Pancreas (tissue), 10 donors: ENCODE measurements at regions not wholly inside any gene's neighbourhood (a gene's known extent, or its start where the extent isn't known, plus 50 kb on each side); places are given as distances from the start of the nearest gene placed in this dataset.

Experiments used
- ATAC-seq, 4 donors: fragments of 200-7000 bp; cut with Tn5 transposase; one replicate each; pipeline versions ENCODE4 v1.8.0 to v1.9.1; 2020; ENCODE audit warnings: mild to moderate bottlenecking in 4 of 4, moderate library complexity in 4 of 4
- DNase-seq, 6 donors: peaks; one replicate each; pipeline ENCODE4 v3.0.0-alpha.2; 2020
- FAIRE-seq: peaks from 2 replicates; lab custom pipeline; 2012; peaks lifted over from hg19 to GRCh38; lab: Jason Lieb, UNC
- H3K27ac ChIP-seq, 4 donors: fragments of 200-600 bp; sonication (generic); 1 replicate in 3 of 4; 2 replicates in 1 of 4; pipeline versions ENCODE4 v1.5.0 to v1.8.0; 2020
- H3K27me3 ChIP-seq, 4 donors: fragments of 200-600 bp; one replicate each; pipeline ENCODE4 v1.8.0; 2021
- H3K36me3 ChIP-seq, 3 donors: fragments of 200-600 bp; sonication (generic) in 1 of 3; one replicate each; pipeline versions ENCODE4 v1.5.0 to v1.8.0; 2020 to 2021
- H3K4me1 ChIP-seq, 3 donors: fragments of 200-600 bp; one replicate each; pipeline ENCODE4 v1.8.0; 2021
- H3K4me3 ChIP-seq, 4 donors: fragments of 200-600 bp; sonication (generic) in 2 of 4; one replicate each; pipeline versions ENCODE4 v1.5.0 to v1.8.0; 2020 to 2021
- H3K9me3 ChIP-seq, 4 donors: fragments of 200-600 bp; one replicate each; pipeline ENCODE4 v1.8.0; 2021
- CTCF ChIP-seq, 4 donors: fragments of 200-600 bp; sonication (generic) in 3 of 4; IDR thresholded peaks; one replicate each; pipeline versions ENCODE4 v1.5.0 to v1.8.0; 2021; ENCODE audit warnings: antibody characterized with exemption in 4 of 4
- WGBS, 2 donors: extraction: QIAGEN DNeasy Blood & Tissue Kit; methylation state at CpG; one replicate each; pipeline ENCODE4 v1.1.7; 2013; 5-methylcytosine and 5-hydroxymethylcytosine counted together
- intact Hi-C, 3 donors: fragments of 100-400 bp; cut with DNase I; formaldehyde crosslinking; loops; one replicate each; pipeline versions ENCODE4 v1.11.1 to v1.14.2; 2022
- donor health status: healthy with polysubstance abuse.
- donor health status: DM: no; HTN: no; CAD: no; lungs with moderate emphysema.
- donor health status: DM: no; HTN: no; CAD: no.
- donor health status: control.
- donor health status: control.
- donor health status: Bipolar disorder and iron deficiency.
- donor health status: DM: yes; HTN: yes; CAD: no.
- donor health status: DM: no; HTN: no; CAD: no.
- donor health status: DM: no; HTN: no; CAD: no.
- donor health status: DM: yes; HTN: yes; CAD: no.

- no peak for TF ChIP-seq CTCF (IDR thresholded peaks at IDR 0.05)
- no peaks in the 10 kb centered on the region for H3K36me3 ChIP-seq
- H3K4me1 ChIP-seq, result peaks cover 0 to 6% (median 0%) of the 10 kb centered on the region in 3 donors
- DNase-seq (peak in 4 of 6 donors; percentile 45 to 84 (median 62)), ATAC-seq (peak; percentile 93 to 98 (median 95)), FAIRE-seq (no peak)
- no peak overlapping the region for H3K27ac ChIP-seq
- H3K27me3 ChIP-seq, result no peaks in the 10 kb centered on the region
- intact Hi-C loops, result no loop called here
- 22% methylated on average over 5 of the region's 5 CpGs for WGBS, 2 donors
- H3K4me3 ChIP-seq, result no peak overlapping the region
- H3K9me3 ChIP-seq, result no peaks in the 10 kb centered on the region
Observed at GRCh38 chr1:200483491-200484143, 73.8 kb upstream of the ZNF281 start.

GRCh38 chr1:200480964-200481363, 71.1 kb upstream of the ZNF281 start:
- H3K9me3 ChIP-seq, result no peaks in the 10 kb centered on the region
- WGBS, 2 donors, result 88 to 93% methylated on average over 7 of the region's 7 CpGs
- DNase-seq (no peak), FAIRE-seq (no peak), ATAC-seq (no peak)
- peaks cover 0 to 6% (median 0%) of the 10 kb centered on the region in 3 donors for H3K4me1 ChIP-seq
- H3K36me3 ChIP-seq, result no peaks in the 10 kb centered on the region
- no peak overlapping the region for H3K27ac ChIP-seq
- no peak for TF ChIP-seq CTCF (IDR thresholded peaks at IDR 0.05)
- no peak overlapping the region for H3K4me3 ChIP-seq
- intact Hi-C loops, result no loop called here
- no peaks in the 10 kb centered on the region for H3K27me3 ChIP-seq

GRCh38 chr1:200479816-200480215, 70.0 kb upstream of the ZNF281 start:
- DNase-seq (peak in 1 of 6 donors; percentile 43), ATAC-seq (no peak), FAIRE-seq (no peak)
- no peaks in the 10 kb centered on the region for H3K36me3 ChIP-seq
- intact Hi-C loops, result no loop called here
- no peak for TF ChIP-seq CTCF (IDR thresholded peaks at IDR 0.05)
- H3K27ac ChIP-seq, result no peak overlapping the region
- peaks cover 0 to 6% (median 0%) of the 10 kb centered on the region in 3 donors for H3K4me1 ChIP-seq
- no peaks in the 10 kb centered on the region for H3K9me3 ChIP-seq
- H3K4me3 ChIP-seq, result no peak overlapping the region
- H3K27me3 ChIP-seq, result no peaks in the 10 kb centered on the region

- Histone ChIP-seq H3K4me1 (peaks cover 0 to 5% (median 0%) of the 10 kb centered on the region in 3 donors), H3K9me3 (no peaks in the 10 kb centered on the region), H3K4me3 (no peak overlapping the region), H3K27me3 (no peaks in the 10 kb centered on the region), H3K27ac (no peak overlapping the region), H3K36me3 (no peaks in the 10 kb centered on the region)
- no peak for ATAC-seq
- intact Hi-C loops, result no loop called here
- no peak for FAIRE-seq
- TF ChIP-seq CTCF (IDR thresholded peaks at IDR 0.05), result no peak
- no peak for DNase-seq
- 84 to 88% methylated on average over 6 of the region's 6 CpGs for WGBS, 2 donors
Observed at GRCh38 chr1:200478945-200479558, 69.2 kb upstream of the ZNF281 start.

- ATAC-seq (no peak), FAIRE-seq (no peak), DNase-seq (no peak)
- H3K9me3 ChIP-seq, result no peaks in the 10 kb centered on the region
- no peak overlapping the region for H3K27ac ChIP-seq
- H3K4me1 ChIP-seq, result no peaks in the 10 kb centered on the region
- H3K4me3 ChIP-seq, result no peak overlapping the region
- H3K27me3 ChIP-seq, result no peaks in the 10 kb centered on the region
- no peaks in the 10 kb centered on the region for H3K36me3 ChIP-seq
- no peak for TF ChIP-seq CTCF (IDR thresholded peaks at IDR 0.05)
- WGBS, 2 donors, result 95 to 98% methylated on average over 4 of the region's 4 CpGs
- intact Hi-C loops, result no loop called here
Observed at GRCh38 chr1:200478239-200478623, 68.4 kb upstream of the ZNF281 start.
